SK-N-SH treated with all-trans-retinoic acid at 6 μM for 48 hours (cell line): ENCODE measurements at regions not wholly inside any gene's neighbourhood (a gene's known extent, or its start where the extent isn't known, plus 50 kb on each side); places are given as distances from the start of the nearest gene placed in this dataset.

Experiments used
- ATAC-seq: fragments of 200-7000 bp; cut with Tn5 transposase; 3 replicates; pipeline ENCODE4 v1.9.1; 2020; ENCODE audit warnings: mild to moderate bottlenecking, moderate library complexity
- ARNTL ChIP-seq: fragments of 450-650 bp; formaldehyde crosslinking; IDR thresholded peaks from 2 replicates; pipeline ENCODE4 v1.5.0; 2020; ENCODE audit warnings: low read depth, mild to moderate bottlenecking, moderate library complexity, borderline replicate concordance
- BACH2 ChIP-seq: fragments of 250-450 bp; sonication (Bioruptor Pico); IDR thresholded peaks from 2 replicates; pipeline ENCODE4 v1.9.0; 2021; ENCODE audit warnings: mild to moderate bottlenecking, borderline replicate concordance
- CREB5 ChIP-seq: fragments of 250-450 bp; sonication (Bioruptor Pico); IDR thresholded peaks from 2 replicates; pipeline ENCODE4 v1.5.1; 2020; ENCODE audit warnings: low read depth, mild to moderate bottlenecking, moderate library complexity
- CSDC2 ChIP-seq: fragments of 250-450 bp; sonication (Bioruptor Pico); IDR thresholded peaks from 2 replicates; pipeline ENCODE4 v1.5.0; 2020; ENCODE audit warnings: mild to moderate bottlenecking, moderate library complexity
- CSRNP3 ChIP-seq: fragments of 250-450 bp; sonication (Bioruptor Pico); IDR thresholded peaks from 2 replicates; pipeline ENCODE4 v1.5.1; 2021; ENCODE audit warnings: mild to moderate bottlenecking, moderate library complexity
- ESRRG ChIP-seq: fragments of 250-450 bp; sonication (Bioruptor Pico); IDR thresholded peaks from 2 replicates; pipeline ENCODE4 v1.6.1; 2021; ENCODE audit warnings: mild to moderate bottlenecking
- GLIS3 ChIP-seq: fragments of 250-450 bp; sonication (Bioruptor Pico); IDR thresholded peaks from 2 replicates; pipeline ENCODE4 v1.5.0; 2020; ENCODE audit warnings: mild to moderate bottlenecking, moderate library complexity
- ISL1 ChIP-seq: fragments of 250-450 bp; sonication (Bioruptor Pico); IDR thresholded peaks from 2 replicates; pipeline ENCODE4 v2.1.2; 2022; ENCODE audit warnings: mild to moderate bottlenecking, moderate library complexity
- OSR1 ChIP-seq: fragments of 250-450 bp; sonication (Bioruptor Pico); IDR thresholded peaks from 2 replicates; pipeline ENCODE4 v1.8.0; 2022; ENCODE audit warnings: moderate library complexity, mild to moderate bottlenecking, inconsistent platforms
- PATZ1 ChIP-seq: fragments of 250-450 bp; sonication (Bioruptor Pico); IDR thresholded peaks from 2 replicates; pipeline ENCODE4 v1.8.0; 2020; ENCODE audit warnings: mild to moderate bottlenecking, moderate library complexity, borderline replicate concordance
- POU6F1 ChIP-seq: fragments of 250-450 bp; sonication (Bioruptor Pico); IDR thresholded peaks from 2 replicates; pipeline ENCODE4 v1.8.0; 2021; ENCODE audit warnings: low read depth, mild to moderate bottlenecking, moderate library complexity, borderline replicate concordance
- PPARA ChIP-seq: fragments of 250-450 bp; sonication (Bioruptor Pico); IDR thresholded peaks from 2 replicates; pipeline ENCODE4 v1.5.0; 2020; ENCODE audit warnings: mild to moderate bottlenecking, borderline replicate concordance
- RARB ChIP-seq: fragments of 250-450 bp; sonication (Bioruptor Pico); IDR thresholded peaks from 2 replicates; pipeline ENCODE4 v1.8.0; 2021; ENCODE audit warnings: mild to moderate bottlenecking, moderate library complexity
- SNAI2 ChIP-seq: fragments of 250-450 bp; sonication (Bioruptor Pico); IDR thresholded peaks from 2 replicates; pipeline ENCODE4 v1.5.0; 2020; ENCODE audit warnings: mild to moderate bottlenecking, moderate library complexity
- TCF4 ChIP-seq: fragments of 250-450 bp; sonication (Bioruptor Pico); IDR thresholded peaks from 2 replicates; pipeline ENCODE4 v1.8.0; 2021; ENCODE audit warnings: mild to moderate bottlenecking, moderate library complexity, borderline replicate concordance
- TOX ChIP-seq: fragments of 250-450 bp; sonication (Bioruptor Pico); IDR thresholded peaks from 2 replicates; pipeline ENCODE4 v1.8.0; 2021; ENCODE audit warnings: mild to moderate bottlenecking, moderate library complexity, borderline replicate concordance
- TSHZ2 ChIP-seq: fragments of 250-450 bp; sonication (Bioruptor Pico); IDR thresholded peaks from 2 replicates; pipeline ENCODE4 v1.5.0; 2020; ENCODE audit warnings: mild to moderate bottlenecking, moderate library complexity
- ZC3H10 ChIP-seq: fragments of 250-450 bp; sonication (Bioruptor Pico); IDR thresholded peaks from 2 replicates; pipeline ENCODE4 v1.5.1; 2021; ENCODE audit warnings: mild to moderate bottlenecking, moderate library complexity
- ZFP3 ChIP-seq: fragments of 250-450 bp; sonication (Bioruptor Pico); IDR thresholded peaks from 2 replicates; pipeline ENCODE4 v1.5.0; 2020; ENCODE audit warnings: mild to moderate bottlenecking, moderate library complexity
- ZFP30 ChIP-seq: fragments of 450-650 bp; formaldehyde crosslinking; IDR thresholded peaks from 2 replicates; pipeline ENCODE4 v1.5.0; 2022; ENCODE audit warnings: mild to moderate bottlenecking, moderate library complexity
- ZNF565 ChIP-seq: fragments of 450-650 bp; formaldehyde crosslinking; conservative IDR thresholded peaks from 2 replicates; pipeline ENCODE4 v1.5.0; 2020; ENCODE audit warnings: low read depth, mild to moderate bottlenecking, moderate library complexity

GRCh38 chr6:111978532-111979149 is 75.3 kb upstream of the CCN6 start (continued):
- TF ChIP-seq OSR1 (CRISPR knock-in tag) (no peak), SNAI2 (CRISPR knock-in tag) (no peak), PATZ1 (no peak), ZFP3 (CRISPR knock-in tag) (no peak), GLIS3 (no peak)
- TF ChIP-seq, all 23 proteins: peak for 0

- TF ChIP-seq ZC3H10 (CRISPR knock-in tag) (no peak), BACH2 (CRISPR knock-in tag) (no peak), POU6F1 (CRISPR knock-in tag) (no peak), CSDC2 (no peak), TCF4 (CRISPR knock-in tag) (no peak), ZFP3 (CRISPR knock-in tag) (no peak), OSR1 (CRISPR knock-in tag) (no peak), RARB (CRISPR knock-in tag) (no peak), ZNF565 (CRISPR knock-in tag) (no peak), GLIS3 (no peak), ISL1 (no peak)
- ATAC-seq = no peak
Observed at GRCh38 chr6:111979633-111980032, 74.3 kb upstream of the CCN6 start.

GRCh38 chr6:111980143-111980542 is 73.8 kb upstream of the CCN6 start:
- TF ChIP-seq ZFP30 (CRISPR knock-in tag) = no peak
- no peak for TF ChIP-seq TOX
- no peak for TF ChIP-seq SNAI2 (CRISPR knock-in tag)
- no peak for TF ChIP-seq TSHZ2 (CRISPR knock-in tag)
- TF ChIP-seq CSDC2 = no peak
- TF ChIP-seq CSRNP3 (CRISPR knock-in tag) = no peak
- no peak for TF ChIP-seq PPARA (CRISPR knock-in tag)
- TF ChIP-seq PATZ1 = no peak
- TF ChIP-seq ARNTL (CRISPR knock-in tag) = no peak
- no peak for TF ChIP-seq CREB5 (CRISPR knock-in tag)
- no peak for TF ChIP-seq RARB (CRISPR knock-in tag)
- no peak for TF ChIP-seq BACH2 (CRISPR knock-in tag)
- TF ChIP-seq ZFP3 (CRISPR knock-in tag) = no peak
- no peak for TF ChIP-seq ESRRG (CRISPR knock-in tag)
- TF ChIP-seq ISL1 = no peak
- no peak for TF ChIP-seq OSR1 (CRISPR knock-in tag)
- no peak for ATAC-seq
